Activated B cell treated with CpG ODN at 0.5 μM for 24 hours (primary cell): ENCODE measurements at regions not wholly inside any gene's neighbourhood (a gene's known extent, or its start where the extent isn't known, plus 50 kb on each side); places are given as distances from the start of the nearest gene placed in this dataset.

Experiments used
- ATAC-seq: fragments of 200-7000 bp; cut with Tn5 transposase; one replicate; pipeline ENCODE4 v1.10.0; 2021; ENCODE audit warnings: low read depth, mild to moderate bottlenecking, moderate library complexity
- CTCF ChIA-PET: fragments of 350-600 bp; sonication (Branson Sonifier 250); formaldehyde crosslinking; loops from one replicate; lab custom pipeline; 2021; ENCODE audit warnings: antibody characterized with exemption; lab: Charles Lee
- POLR2A ChIA-PET: fragments of 350-600 bp; sonication (Branson Sonifier 250); formaldehyde crosslinking; loops from one replicate; lab custom pipeline; 2021; ENCODE audit warnings: antibody characterized with exemption; lab: Charles Lee
- DNase-seq: peaks from one replicate; pipeline ENCODE4 v3.0.0; 2022
- H3K27ac Mint-ChIP-seq: one replicate; pipeline ENCODE4 v1.8.0; 2020; ENCODE audit warnings: mixed read lengths
- H3K27me3 Mint-ChIP-seq: one replicate; pipeline ENCODE4 v1.8.0; 2021; ENCODE audit warnings: mixed read lengths
- H3K36me3 Mint-ChIP-seq: one replicate; pipeline ENCODE4 v1.8.0; 2021; ENCODE audit warnings: low read depth, mixed read lengths
- H3K4me1 Mint-ChIP-seq: one replicate; pipeline ENCODE4 v1.8.0; 2021; ENCODE audit warnings: mixed read lengths
- H3K4me3 Mint-ChIP-seq: one replicate; pipeline ENCODE4 v1.8.0; 2020; ENCODE audit warnings: mild to moderate bottlenecking, mixed read lengths
- H3K9me3 Mint-ChIP-seq: one replicate; pipeline ENCODE4 v1.8.0; 2020; ENCODE audit warnings: mixed read lengths
- intact Hi-C: fragments of 100-400 bp; cut with micrococcal nuclease; formaldehyde crosslinking; loops from one replicate; pipeline ENCODE4 v1.15.1; 2024
- TF ChIP-seq, protein P1 (sequence below): fragments of 200-600 bp; IDR thresholded peaks from one replicate; pipeline ENCODE4 v1.8.0; 2022; ENCODE audit warnings: antibody characterized with exemption, mild to moderate bottlenecking

DNA sequence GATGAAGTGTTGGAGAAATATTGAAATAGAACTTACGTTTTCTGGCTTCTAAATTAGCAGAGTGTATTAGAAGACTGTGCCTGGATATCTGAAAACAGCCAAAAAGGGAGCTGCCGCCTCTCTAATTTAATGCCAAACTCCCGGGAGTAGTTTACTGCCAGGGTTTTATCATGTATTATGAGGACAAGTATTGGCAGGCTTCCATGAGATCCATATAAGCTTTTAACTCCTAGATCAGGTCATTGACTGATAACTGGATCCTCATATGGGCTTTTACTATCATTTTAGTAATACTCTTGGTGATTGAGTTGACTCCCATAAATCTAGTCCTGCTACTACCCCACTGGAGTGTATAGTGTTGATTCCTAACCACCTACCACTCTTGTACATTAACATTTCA, 178.4 kb upstream of the CXADR start:
- TF ChIP-seq, protein P1, sequence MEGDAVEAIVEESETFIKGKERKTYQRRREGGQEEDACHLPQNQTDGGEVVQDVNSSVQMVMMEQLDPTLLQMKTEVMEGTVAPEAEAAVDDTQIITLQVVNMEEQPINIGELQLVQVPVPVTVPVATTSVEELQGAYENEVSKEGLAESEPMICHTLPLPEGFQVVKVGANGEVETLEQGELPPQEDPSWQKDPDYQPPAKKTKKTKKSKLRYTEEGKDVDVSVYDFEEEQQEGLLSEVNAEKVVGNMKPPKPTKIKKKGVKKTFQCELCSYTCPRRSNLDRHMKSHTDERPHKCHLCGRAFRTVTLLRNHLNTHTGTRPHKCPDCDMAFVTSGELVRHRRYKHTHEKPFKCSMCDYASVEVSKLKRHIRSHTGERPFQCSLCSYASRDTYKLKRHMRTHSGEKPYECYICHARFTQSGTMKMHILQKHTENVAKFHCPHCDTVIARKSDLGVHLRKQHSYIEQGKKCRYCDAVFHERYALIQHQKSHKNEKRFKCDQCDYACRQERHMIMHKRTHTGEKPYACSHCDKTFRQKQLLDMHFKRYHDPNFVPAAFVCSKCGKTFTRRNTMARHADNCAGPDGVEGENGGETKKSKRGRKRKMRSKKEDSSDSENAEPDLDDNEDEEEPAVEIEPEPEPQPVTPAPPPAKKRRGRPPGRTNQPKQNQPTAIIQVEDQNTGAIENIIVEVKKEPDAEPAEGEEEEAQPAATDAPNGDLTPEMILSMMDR, result no peak
- DNase-seq, result no peak
- POLR2A ChIA-PET, result no interaction called here
- no peak for ATAC-seq
- Mint-ChIP-seq H3K27ac (no peak overlapping the region), H3K4me1 (no peaks in the 10 kb centered on the region), H3K9me3 (no peaks in the 10 kb centered on the region), H3K36me3 (no peaks in the 10 kb centered on the region), H3K4me3 (no peak overlapping the region), H3K27me3 (no peaks in the 10 kb centered on the region)
- CTCF ChIA-PET, result no interaction called here
- intact Hi-C loops, result no loop called here

DNA sequence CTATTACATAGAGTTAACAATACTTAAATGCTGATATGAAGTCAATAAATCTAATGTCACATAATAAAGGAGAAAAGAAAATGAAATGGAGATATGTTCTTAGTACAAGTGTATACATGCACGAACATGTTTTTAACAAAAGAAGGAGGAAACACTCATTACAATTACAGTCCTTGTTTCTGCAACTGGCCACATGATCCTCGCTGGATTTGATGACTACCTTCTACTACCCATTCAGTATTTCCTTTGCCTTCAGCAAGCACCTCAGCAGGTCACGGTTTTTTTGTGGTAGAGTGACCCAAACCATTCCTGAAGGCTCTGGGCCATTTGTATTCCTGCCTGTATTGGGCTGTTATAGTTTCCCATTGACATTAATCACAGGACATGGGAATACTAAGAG, 172.8 kb upstream of the CXADR start:
- intact Hi-C loops, result no loop called here
- Mint-ChIP-seq H3K27me3 (no peaks in the 10 kb centered on the region), H3K9me3 (peaks cover 7% of the 10 kb centered on the region), H3K4me1 (no peaks in the 10 kb centered on the region), H3K36me3 (no peaks in the 10 kb centered on the region), H3K4me3 (no peak overlapping the region), H3K27ac (no peak overlapping the region)
- POLR2A ChIA-PET, result no interaction called here
- ATAC-seq, result no peak
- CTCF ChIA-PET, result no interaction called here
- TF ChIP-seq, protein P1, result no peak
- DNase-seq, result no peak

DNA sequence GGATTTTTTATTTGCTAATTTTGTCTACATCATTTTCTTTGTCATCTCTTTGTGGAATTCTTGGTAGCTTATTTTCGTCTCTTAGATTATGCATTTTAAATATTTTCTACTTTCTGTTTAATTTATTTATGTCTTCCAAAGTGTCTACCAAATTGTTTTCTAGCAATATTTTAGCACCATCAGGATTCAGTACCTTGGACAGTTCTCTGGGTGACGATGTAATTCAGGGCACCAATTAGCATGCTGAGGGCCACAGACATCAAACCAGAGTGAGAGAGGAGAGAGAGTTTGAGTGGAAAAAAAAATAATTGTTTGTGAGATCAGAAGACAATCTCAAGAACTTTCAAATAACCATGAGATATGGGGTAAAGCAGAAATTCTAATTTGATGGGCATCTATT, 169.8 kb upstream of the CXADR start:
- ATAC-seq (no peak), DNase-seq (no peak)
- no peaks in the 10 kb centered on the region for H3K36me3 Mint-ChIP-seq
- no peak overlapping the region for H3K27ac Mint-ChIP-seq
- intact Hi-C loops, result no loop called here
- no peaks in the 10 kb centered on the region for H3K4me1 Mint-ChIP-seq
- CTCF ChIA-PET, result no interaction called here
- TF ChIP-seq, protein P1, result no peak
- peaks cover 7% of the 10 kb centered on the region for H3K9me3 Mint-ChIP-seq
- H3K4me3 Mint-ChIP-seq, result no peak overlapping the region
- no peaks in the 10 kb centered on the region for H3K27me3 Mint-ChIP-seq
- POLR2A ChIA-PET, result no interaction called here

DNA sequence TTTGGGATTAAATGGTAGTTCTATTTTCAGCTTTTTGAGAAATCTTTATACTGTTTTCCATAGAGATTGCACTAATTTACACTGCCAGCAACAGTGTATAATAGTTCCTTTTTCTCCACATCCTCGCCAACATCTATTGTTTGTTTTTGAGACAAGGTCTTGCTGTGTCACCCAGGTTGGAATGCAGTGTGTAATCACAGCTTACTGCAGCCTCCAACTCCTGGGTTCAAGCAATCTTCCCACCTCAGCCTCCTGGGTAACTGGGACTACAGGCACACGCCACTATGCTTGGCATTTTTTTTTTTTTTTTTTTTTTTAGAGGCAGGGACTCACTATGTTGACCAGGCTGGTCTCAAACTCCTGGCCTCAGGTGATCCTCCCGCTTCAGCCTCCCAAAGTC, 164.5 kb upstream of the CXADR start:
- ATAC-seq, result no peak
- CTCF ChIA-PET, result no interaction called here
- POLR2A ChIA-PET, result no interaction called here
- TF ChIP-seq, protein P1, result no peak
- intact Hi-C loops, result no loop called here
- no peak for DNase-seq
- no peaks in the 10 kb centered on the region for H3K36me3 Mint-ChIP-seq
- H3K4me3 Mint-ChIP-seq, result no peak overlapping the region
- peaks cover 3% of the 10 kb centered on the region for H3K9me3 Mint-ChIP-seq
- no peaks in the 10 kb centered on the region for H3K4me1 Mint-ChIP-seq
- H3K27ac Mint-ChIP-seq, result no peak overlapping the region
- H3K27me3 Mint-ChIP-seq, result no peaks in the 10 kb centered on the region

DNA sequence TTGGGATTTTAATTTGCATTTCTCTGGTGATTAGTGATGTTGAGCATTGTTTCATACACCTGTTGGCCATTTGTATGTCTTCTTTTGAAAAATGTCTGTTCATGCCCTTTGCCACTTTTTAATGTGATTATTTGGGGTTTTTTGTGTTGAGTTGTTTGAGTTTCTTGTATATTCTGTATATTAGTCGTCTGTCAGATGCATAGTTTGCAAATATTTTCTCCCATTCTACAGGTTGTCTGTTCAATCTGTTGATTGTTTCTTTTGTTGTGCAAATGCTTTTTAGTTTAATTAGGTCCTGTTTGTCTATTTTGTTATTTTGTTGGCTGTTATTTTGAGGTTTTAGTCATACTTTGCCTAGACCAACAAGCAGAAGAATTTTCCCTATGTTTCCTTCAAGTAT, 164.0 kb upstream of the CXADR start:
- POLR2A ChIA-PET, result no interaction called here
- intact Hi-C loops, result no loop called here
- CTCF ChIA-PET, result no interaction called here

More for the DNA sequence above, 164.0 kb upstream of the CXADR start:
- DNase-seq (no peak), ATAC-seq (no peak)
- no peaks in the 10 kb centered on the region for H3K36me3 Mint-ChIP-seq
- no peak overlapping the region for H3K27ac Mint-ChIP-seq
- H3K27me3 Mint-ChIP-seq, result no peaks in the 10 kb centered on the region
- TF ChIP-seq, protein P1, result no peak
- H3K9me3 Mint-ChIP-seq, result peaks cover 3% of the 10 kb centered on the region
- no peak overlapping the region for H3K4me3 Mint-ChIP-seq
- H3K4me1 Mint-ChIP-seq, result no peaks in the 10 kb centered on the region
